Karpas-422 (cell line): ENCODE measurements at regions not wholly inside any gene's neighbourhood (a gene's known extent, or its start where the extent isn't known, plus 50 kb on each side); places are given as distances from the start of the nearest gene placed in this dataset.
"Not testable (repeated sequence)": the region's sequence is repeated elsewhere in the genome, so short reads cannot be mapped to it uniquely, and the experiment has no call there.

Experiments
- DNase-seq: peaks from one replicate; pipeline ENCODE4 v3.0.0-alpha.2; 2015
- H2AFZ ChIP-seq: fragments of 200-600 bp; sonication (generic); 2 replicates; pipeline ENCODE4 v1.6.1; 2014; ENCODE audit warnings: antibody characterized with exemption, low read length, mixed read lengths
- H3K27ac ChIP-seq: fragments of 200-600 bp; sonication (generic); 2 replicates; pipeline ENCODE4 v1.5.1; 2014; ENCODE audit warnings: mild to moderate bottlenecking, low read length, moderate library complexity
- H3K27me3 ChIP-seq: fragments of 200-600 bp; sonication (generic); 2 replicates; pipeline ENCODE4 v1.6.1; 2014; ENCODE audit warnings: low read length, mixed read lengths
- H3K36me3 ChIP-seq: fragments of 200-600 bp; sonication (generic); 2 replicates; pipeline ENCODE4 v1.6.1; 2014; ENCODE audit warnings: low read length, mixed read lengths; ENCODE audit not compliant: insufficient read depth
- H3K4me1 ChIP-seq: fragments of 200-600 bp; sonication (generic); 2 replicates; pipeline ENCODE4 v1.6.1; 2014; ENCODE audit warnings: mild to moderate bottlenecking, low read length, mixed read lengths
- H3K4me2 ChIP-seq: fragments of 200-600 bp; sonication (generic); 2 replicates; pipeline ENCODE4 v1.6.1; 2014; ENCODE audit warnings: low read length, low read depth, mild to moderate bottlenecking; ENCODE audit not compliant: poor library complexity, severe bottlenecking
- H3K4me3 ChIP-seq: fragments of 200-600 bp; sonication (generic); 2 replicates; pipeline ENCODE4 v1.5.1; 2014; ENCODE audit warnings: mild to moderate bottlenecking, antibody characterized with exemption, low read length, mixed read lengths
- H3K79me2 ChIP-seq: fragments of 200-600 bp; sonication (generic); 2 replicates; pipeline ENCODE4 v1.6.1; 2014; ENCODE audit warnings: mild to moderate bottlenecking, low read length, mixed read lengths
- H3K9ac ChIP-seq: fragments of 200-600 bp; sonication (generic); 2 replicates; pipeline ENCODE4 v1.6.0; 2014; ENCODE audit warnings: low read length
- H3K9me2 ChIP-seq: fragments of 200-600 bp; sonication (generic), shearing (Covaris generic); replicated peaks from 2 replicates; pipeline ENCODE4 v1.6.0; 2014; ENCODE audit warnings: mild to moderate bottlenecking, low read length, moderate library complexity; ENCODE audit not compliant: insufficient read depth
- H3K9me3 ChIP-seq: fragments of 300-700, 200-600 bp; sonication (generic); 2 replicates; pipeline ENCODE4 v1.6.1; 2014; ENCODE audit warnings: low read length, mixed read lengths
- H4K20me1 ChIP-seq: fragments of 200-600 bp; sonication (generic); 2 replicates; pipeline ENCODE4 v1.6.1; 2014; ENCODE audit warnings: mild to moderate bottlenecking, antibody characterized with exemption, low read length, low read depth; ENCODE audit not compliant: insufficient read depth

- not testable (repeated sequence) for H3K4me3 ChIP-seq, H3K79me2 ChIP-seq, H3K27ac ChIP-seq, H3K9me2 ChIP-seq, H4K20me1 ChIP-seq, H3K4me2 ChIP-seq, H3K36me3 ChIP-seq, H2AFZ ChIP-seq, DNase-seq, H3K9me3 ChIP-seq, H3K27me3 ChIP-seq, H3K9ac ChIP-seq
- peaks cover 25% of the 10 kb centered on the region for H3K4me1 ChIP-seq
Observed at GRCh38 chr13:109269381-109269780, 517.0 kb downstream of the IRS2 start.

- H3K4me3 ChIP-seq, H3K9ac ChIP-seq, H3K9me3 ChIP-seq, H4K20me1 ChIP-seq, H3K4me2 ChIP-seq, H3K27ac ChIP-seq, H3K79me2 ChIP-seq, H3K9me2 ChIP-seq, H3K36me3 ChIP-seq, H2AFZ ChIP-seq, H3K27me3 ChIP-seq, DNase-seq: not testable (repeated sequence)
- peaks cover 23% of the 10 kb centered on the region for H3K4me1 ChIP-seq
Observed at GRCh38 chr13:109268492-109268891, 517.9 kb downstream of the IRS2 start.

GRCh38 chr13:109267400-109267799 lies 519.0 kb downstream of the IRS2 start:
- not testable (repeated sequence) for H3K36me3 ChIP-seq, H3K9ac ChIP-seq, H3K27ac ChIP-seq, H3K9me3 ChIP-seq, H3K4me3 ChIP-seq, H2AFZ ChIP-seq, H3K79me2 ChIP-seq, H4K20me1 ChIP-seq, H3K9me2 ChIP-seq, DNase-seq, H3K4me2 ChIP-seq, H3K27me3 ChIP-seq
- H3K4me1 ChIP-seq, result peaks cover 13% of the 10 kb centered on the region

- H3K27ac ChIP-seq, H3K36me3 ChIP-seq, H3K9me3 ChIP-seq, H3K9ac ChIP-seq, H2AFZ ChIP-seq, H3K4me2 ChIP-seq, H3K4me1 ChIP-seq, H3K9me2 ChIP-seq, DNase-seq, H3K79me2 ChIP-seq, H3K27me3 ChIP-seq, H4K20me1 ChIP-seq, H3K4me3 ChIP-seq: not testable (repeated sequence)
Observed at GRCh38 chr13:109265438-109265742, 521.0 kb downstream of the IRS2 start.

GRCh38 chr13:109264603-109265437 lies 521.6 kb downstream of the IRS2 start:
- not testable (repeated sequence) for H3K27me3 ChIP-seq, H3K36me3 ChIP-seq, H3K27ac ChIP-seq, H3K79me2 ChIP-seq, H3K9me3 ChIP-seq, H2AFZ ChIP-seq, DNase-seq, H3K9ac ChIP-seq, H3K4me2 ChIP-seq, H3K4me1 ChIP-seq, H4K20me1 ChIP-seq, H3K4me3 ChIP-seq, H3K9me2 ChIP-seq

- not testable (repeated sequence) for H3K9ac ChIP-seq, H3K4me1 ChIP-seq, DNase-seq, H3K4me3 ChIP-seq, H3K9me3 ChIP-seq, H3K4me2 ChIP-seq, H3K79me2 ChIP-seq, H3K36me3 ChIP-seq, H3K27ac ChIP-seq, H3K9me2 ChIP-seq, H2AFZ ChIP-seq, H4K20me1 ChIP-seq, H3K27me3 ChIP-seq
Observed at GRCh38 chr13:109257761-109258157, 528.6 kb downstream of the IRS2 start.
